Smooth muscle cell (in vitro differentiated cells): ENCODE measurements at regions not wholly inside any gene's neighbourhood (a gene's known extent, or its start where the extent isn't known, plus 50 kb on each side); places are given as distances from the start of the nearest gene placed in this dataset.

ENCODE experiments used
- DNase-seq: peaks from one replicate; lab custom pipeline; 2025; ENCODE audit not compliant: unreplicated experiment; lab: John Stamatoyannopoulos, UW
- H2AFZ ChIP-seq: fragments of 200-600 bp; sonication (generic); 2 replicates; pipeline ENCODE4 v1.6.0; 2016; ENCODE audit warnings: antibody characterized with exemption, low read depth, mild to moderate bottlenecking
- H3F3A ChIP-seq: fragments of 200-600 bp; sonication (generic); 2 replicates; pipeline ENCODE4 v1.6.0; 2017; ENCODE audit warnings: antibody characterized with exemption, low read depth
- H3K27ac ChIP-seq: fragments of 200-600 bp; sonication (generic); 2 replicates; pipeline ENCODE4 v1.5.1; 2016; ENCODE audit warnings: low read depth, mild to moderate bottlenecking
- H3K27me3 ChIP-seq: fragments of 200-600 bp; sonication (generic); 2 replicates; pipeline ENCODE4 v1.6.1; 2016; ENCODE audit warnings: low read depth, mild to moderate bottlenecking
- H3K36me3 ChIP-seq: fragments of 200-600 bp; sonication (generic); 2 replicates; pipeline ENCODE4 v1.5.1; 2016; ENCODE audit warnings: low read depth
- H3K4me1 ChIP-seq: fragments of 200-600 bp; sonication (generic); 2 replicates; pipeline ENCODE4 v1.5.1; 2016; ENCODE audit warnings: low read depth
- H3K4me2 ChIP-seq: fragments of 200-600 bp; sonication (generic); 2 replicates; pipeline ENCODE4 v1.6.0; 2016; ENCODE audit warnings: mild to moderate bottlenecking
- H3K4me3 ChIP-seq: fragments of 200-600 bp; sonication (generic); 2 replicates; pipeline ENCODE4 v1.5.1; 2016; ENCODE audit warnings: mild to moderate bottlenecking
- H3K79me2 ChIP-seq: fragments of 200-600 bp; sonication (generic); 2 replicates; pipeline ENCODE4 v1.6.0; 2016; ENCODE audit warnings: low read depth, mild to moderate bottlenecking
- H3K9ac ChIP-seq: fragments of 200-600 bp; sonication (generic); 2 replicates; pipeline ENCODE4 v1.6.0; 2016; ENCODE audit warnings: low read depth
- H3K9me3 ChIP-seq: fragments of 200-600 bp; sonication (generic); replicated peaks from 2 replicates; pipeline ENCODE4 v1.5.1; 2016; ENCODE audit warnings: low read depth
- H4K20me1 ChIP-seq: fragments of 200-600 bp; sonication (generic); 2 replicates; pipeline ENCODE4 v1.6.0; 2016; ENCODE audit warnings: low read depth
- CTCF ChIP-seq: fragments of 200-600 bp; sonication (generic); IDR thresholded peaks from 2 replicates; pipeline ENCODE4 v1.5.1; 2017; ENCODE audit warnings: borderline replicate concordance, mild to moderate bottlenecking, antibody characterized with exemption; ENCODE audit not compliant: insufficient read depth, poor library complexity, severe bottlenecking
- WGBS: methylation state at CpG from one replicate; pipeline ENCODE4 v1.1.7; 2016; ENCODE audit warnings: low lambda C conversion rate; 5-methylcytosine and 5-hydroxymethylcytosine counted together

- H3K27me3 ChIP-seq, result no peaks in the 10 kb centered on the region
- H3K4me1 ChIP-seq, result no peaks in the 10 kb centered on the region
- H3K9me3 ChIP-seq, result no peaks in the 10 kb centered on the region
- no peak overlapping the region for H3K9ac ChIP-seq
- TF ChIP-seq CTCF, result no peak
- H3K4me3 ChIP-seq, result no peak overlapping the region
- no peaks in the 10 kb centered on the region for H4K20me1 ChIP-seq
- H3K79me2 ChIP-seq, result no peaks in the 10 kb centered on the region
- H3K4me2 ChIP-seq, result no peak overlapping the region
- no peaks in the 10 kb centered on the region for H3K36me3 ChIP-seq
- DNase-seq, result no peak
- peaks cover 13% of the 10 kb centered on the region for H3F3A ChIP-seq
- peak overlapping the region; percentile 11 for H3K27ac ChIP-seq
- no peak overlapping the region for H2AFZ ChIP-seq
- WGBS, result 58% methylated on average over 3 of the region's 3 CpGs
Observed at GRCh38 chr16:55144651-55145050, 179.4 kb upstream of the IRX6 start.

- peaks cover 13% of the 10 kb centered on the region for H3F3A ChIP-seq
- H3K27me3 ChIP-seq, result no peaks in the 10 kb centered on the region
- DNase-seq, result no peak
- no peaks in the 10 kb centered on the region for H3K79me2 ChIP-seq
- no peaks in the 10 kb centered on the region for H3K4me1 ChIP-seq
- peak overlapping the region; percentile 49 for H3K4me2 ChIP-seq
- peak overlapping the region; percentile 81 for H3K27ac ChIP-seq
- H4K20me1 ChIP-seq, result no peaks in the 10 kb centered on the region
- no peak overlapping the region for H3K4me3 ChIP-seq
- no peaks in the 10 kb centered on the region for H3K9me3 ChIP-seq
- H3K9ac ChIP-seq, result peak overlapping the region; percentile 21
- H3K36me3 ChIP-seq, result no peaks in the 10 kb centered on the region
- no peak for TF ChIP-seq CTCF
- WGBS, result 82% methylated on average over 2 of the region's 2 CpGs
- no peak overlapping the region for H2AFZ ChIP-seq
Observed at GRCh38 chr16:55145771-55146603, 178.0 kb upstream of the IRX6 start.

- no peaks in the 10 kb centered on the region for H3K9me3 ChIP-seq
- H3K4me1 ChIP-seq, result no peaks in the 10 kb centered on the region
- peaks cover 13% of the 10 kb centered on the region for H3F3A ChIP-seq
- H3K27ac ChIP-seq, result peak overlapping the region; percentile 81
- no peak overlapping the region for H2AFZ ChIP-seq
- peak overlapping the region; percentile 49 for H3K4me2 ChIP-seq
- H4K20me1 ChIP-seq, result no peaks in the 10 kb centered on the region
- 4% methylated on average over 7 of the region's 7 CpGs for WGBS
- no peaks in the 10 kb centered on the region for H3K27me3 ChIP-seq
- no peak overlapping the region for H3K4me3 ChIP-seq
- no peaks in the 10 kb centered on the region for H3K79me2 ChIP-seq
- DNase-seq, result no peak
- TF ChIP-seq CTCF, result no peak
- peak overlapping the region; percentile 21 for H3K9ac ChIP-seq
- H3K36me3 ChIP-seq, result no peaks in the 10 kb centered on the region
Observed at GRCh38 chr16:55146966-55147365, 177.0 kb upstream of the IRX6 start.

GRCh38 chr16:55147396-55147795, 176.6 kb upstream of the IRX6 start:
- peak overlapping the region; percentile 81 for H3K27ac ChIP-seq
- H3K79me2 ChIP-seq, result no peaks in the 10 kb centered on the region
- peak overlapping the region; percentile 49 for H3K4me2 ChIP-seq
- no peaks in the 10 kb centered on the region for H3K36me3 ChIP-seq
- no peak overlapping the region for H2AFZ ChIP-seq
- H4K20me1 ChIP-seq, result no peaks in the 10 kb centered on the region
- 21% methylated on average over 4 of the region's 4 CpGs for WGBS
- no peak overlapping the region for H3K4me3 ChIP-seq
- no peak for DNase-seq
- H3K9me3 ChIP-seq, result no peaks in the 10 kb centered on the region
- no peaks in the 10 kb centered on the region for H3K4me1 ChIP-seq
- H3K27me3 ChIP-seq, result no peaks in the 10 kb centered on the region
- TF ChIP-seq CTCF, result no peak
- H3F3A ChIP-seq, result peaks cover 13% of the 10 kb centered on the region
- peak overlapping the region; percentile 15 for H3K9ac ChIP-seq
